PC-3 (cell line): ENCODE measurements at regions not wholly inside any gene's neighbourhood (a gene's known extent, or its start where the extent isn't known, plus 50 kb on each side); places are given as distances from the start of the nearest gene placed in this dataset.
A peak's percentile ranks its signal among the peaks of the same experiment; 100 is the strongest.
"Not testable (repeated sequence)": the region's sequence is repeated elsewhere in the genome, so short reads cannot be mapped to it uniquely, and the experiment has no call there.

Experiments used
- ATAC-seq: fragments of 200-7000 bp; cut with Tn5 transposase; 2 replicates; pipeline ENCODE4 v1.9.1; 2020; ENCODE audit warnings: mild to moderate bottlenecking, moderate library complexity
- BruUV-seq: library from RNA; stranded (reverse); fragments of 400-500 nt; replicated peaks from 2 replicates; lab custom pipeline; 2021; lab: Mats Ljungman, UMichigan
- CTCF ChIA-PET: fragments of 300-600 bp; sonication (Branson Sonifier 250); formaldehyde crosslinking; loops from one replicate; lab custom pipeline; 2022; ENCODE audit warnings: antibody characterized with exemption; lab: Charles Lee
- POLR2A ChIA-PET: fragments of 300-600 bp; sonication (Branson Sonifier 250); formaldehyde crosslinking; loops from one replicate; lab custom pipeline; 2022; ENCODE audit warnings: antibody characterized with exemption; ENCODE audit not compliant: unreplicated experiment; lab: Charles Lee
- DNase-seq: peaks from one replicate; pipeline ENCODE4 v3.0.0-alpha.2; 2015
- H2AFZ ChIP-seq: fragments of 300-600 bp; sonication (generic); 2 replicates; pipeline ENCODE4 v1.6.0; 2016; ENCODE audit warnings: antibody characterized with exemption, low read length
- H3F3A ChIP-seq: fragments of 300-600 bp; sonication (generic); one replicate; pipeline ENCODE4 v1.6.0; 2017; ENCODE audit warnings: antibody characterized with exemption, low read length, control low read depth, mild to moderate bottlenecking; ENCODE audit not compliant: unreplicated experiment
- H3K27ac ChIP-seq: fragments of 300-600 bp; sonication (generic); 2 replicates; pipeline ENCODE4 v1.5.1; 2016; ENCODE audit warnings: mild to moderate bottlenecking, low read length
- H3K27me3 ChIP-seq: fragments of 300-600 bp; sonication (generic); 2 replicates; pipeline ENCODE4 v1.6.1; 2016; ENCODE audit warnings: low read length, mixed read lengths
- H3K36me3 ChIP-seq: fragments of 300-600 bp; sonication (generic); 2 replicates; pipeline ENCODE4 v1.6.1; 2016; ENCODE audit warnings: low read depth, mixed run types, low read length, mixed read lengths
- H3K4me1 ChIP-seq: fragments of 300-600 bp; sonication (generic); 2 replicates; pipeline ENCODE4 v1.5.1; 2016; ENCODE audit warnings: low read length; ENCODE audit not compliant: insufficient read depth
- H3K4me2 ChIP-seq: fragments of 300-600 bp; sonication (generic); 2 replicates; pipeline ENCODE4 v1.6.0; 2016; ENCODE audit warnings: low read length
- H3K4me3 ChIP-seq: fragments of 300-600 bp; sonication (generic); 2 replicates; pipeline ENCODE4 v1.5.1; 2016; ENCODE audit warnings: mild to moderate bottlenecking, low read length, mixed read lengths
- H3K79me2 ChIP-seq: fragments of 300-600 bp; sonication (generic); 2 replicates; pipeline ENCODE4 v1.6.1; 2017; ENCODE audit warnings: low read length, mixed read lengths
- H3K9ac ChIP-seq: fragments of 300-600 bp; sonication (generic); 2 replicates; pipeline ENCODE4 v1.6.0; 2016; ENCODE audit warnings: mild to moderate bottlenecking, low read length
- H3K9me2 ChIP-seq: fragments of 300-600 bp; sonication (generic); replicated peaks from 2 replicates; pipeline ENCODE4 v1.6.1; 2016; ENCODE audit warnings: mixed run types, low read length, mixed read lengths
- H3K9me3 ChIP-seq: fragments of 300-600 bp; sonication (generic); 2 replicates; pipeline ENCODE4 v1.6.1; 2016; ENCODE audit warnings: low read length, mixed read lengths
- H4K20me1 ChIP-seq: fragments of 300-600 bp; sonication (generic); 2 replicates; pipeline ENCODE4 v1.6.1; 2016; ENCODE audit warnings: low read length, mixed read lengths
- CTCF ChIP-seq: fragments of 300-600 bp; sonication (generic); conservative IDR thresholded peaks from 2 replicates; pipeline ENCODE4 v1.5.1; 2017; ENCODE audit warnings: antibody characterized with exemption, low read depth, mild to moderate bottlenecking, low read length
- EZH2 ChIP-seq: fragments of 300-600 bp; sonication (generic); IDR thresholded peaks from one replicate; pipeline ENCODE4 v1.6.1; 2017; ENCODE audit warnings: antibody characterized with exemption, mild to moderate bottlenecking, low read length; ENCODE audit not compliant: unreplicated experiment
- EZH2phosphoT487 ChIP-seq: fragments of 300-600 bp; sonication (generic); IDR thresholded peaks from 2 replicates; pipeline ENCODE4 v1.6.1; 2018; ENCODE audit warnings: mild to moderate bottlenecking, antibody characterized with exemption, low read length, borderline replicate concordance
- intact Hi-C: fragments of 100-400 bp; cut with micrococcal nuclease; formaldehyde crosslinking; loops from 2 replicates; pipeline ENCODE4 v1.9.0; 2023

GRCh38 chrX:13376857-13377549 is 57.1 kb upstream of the ATXN3L start:
- H3K36me3 ChIP-seq: no peaks in the 10 kb centered on the region
- peak overlapping the region; percentile 29; the same call in 1 of the 2 replicates for H3K4me2 ChIP-seq
- peak overlapping the region; percentile 74 for H3K27ac ChIP-seq
- no peak for TF ChIP-seq EZH2
- H3K9ac ChIP-seq: peak overlapping the region; percentile 41; the same call in 1 of the 2 replicates
- peak overlapping the region; percentile 38; the same call in 1 of the 2 replicates for H2AFZ ChIP-seq
- DNase-seq: peak; percentile 71
- H3K79me2 ChIP-seq: no peaks in the 10 kb centered on the region
- peak; percentile 58 for ATAC-seq
- ChIA-PET POLR2A (no interaction called here), CTCF (no interaction called here)
- peaks cover 18% of the 10 kb centered on the region for H3K4me1 ChIP-seq
- H4K20me1 ChIP-seq: no peaks in the 10 kb centered on the region
- no peaks in the 10 kb centered on the region for H3K9me3 ChIP-seq
- H3K9me2 ChIP-seq: no peaks in the 10 kb centered on the region
- intact Hi-C loops: no loop called here
- BruUV-seq: no TSS peak
- H3F3A ChIP-seq: no peaks in the 10 kb centered on the region
- no peak overlapping the region for H3K4me3 ChIP-seq
- H3K27me3 ChIP-seq: no peaks in the 10 kb centered on the region

- H3F3A ChIP-seq, H3K4me2 ChIP-seq, H3K27ac ChIP-seq, H3K9ac ChIP-seq, BruUV-seq, DNase-seq, H3K27me3 ChIP-seq, POLR2A ChIA-PET, ATAC-seq, H3K4me3 ChIP-seq, H2AFZ ChIP-seq, H4K20me1 ChIP-seq, H3K9me3 ChIP-seq, intact Hi-C loops, CTCF ChIA-PET, H3K79me2 ChIP-seq, H3K9me2 ChIP-seq, H3K36me3 ChIP-seq: not testable (repeated sequence)
- H3K4me1 ChIP-seq: peaks cover 18% of the 10 kb centered on the region
These were observed 55.7 kb upstream of the ATXN3L start for GRCh38 chrX:13375596-13375995.

DNA sequence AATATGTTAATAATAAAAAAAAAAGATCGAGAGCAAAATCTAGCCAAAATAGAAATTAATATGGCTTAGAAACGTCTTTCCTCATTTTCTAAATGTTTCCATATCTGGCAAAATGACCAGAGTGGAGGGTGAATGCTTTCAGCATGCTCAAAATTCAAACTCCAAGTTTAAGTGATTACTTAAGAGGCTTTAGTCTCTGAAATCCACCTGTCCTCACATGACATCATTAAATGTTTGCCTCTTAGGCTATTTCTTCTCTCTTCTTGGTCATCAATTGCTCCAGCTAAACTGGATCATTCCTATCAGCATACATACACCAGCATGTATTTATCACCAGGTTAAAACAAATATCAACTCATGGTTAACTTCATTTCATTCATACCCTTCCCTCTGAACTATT is 54.5 kb upstream of the ATXN3L start:
- ATAC-seq (no peak), DNase-seq (no peak)
- Histone ChIP-seq H4K20me1 (no peaks in the 10 kb centered on the region), H3K36me3 (no peaks in the 10 kb centered on the region), H3K9me3 (no peaks in the 10 kb centered on the region), H3K9ac (no peak overlapping the region), H3K4me3 (no peak overlapping the region), H3K27ac (no peak overlapping the region), H2AFZ (no peak overlapping the region), H3K79me2 (no peaks in the 10 kb centered on the region), H3K9me2 (no peaks in the 10 kb centered on the region), H3K4me1 (peaks cover 18% of the 10 kb centered on the region), H3F3A (no peaks in the 10 kb centered on the region), H3K27me3 (no peaks in the 10 kb centered on the region), H3K4me2 (no peak overlapping the region)
- intact Hi-C loops: no loop called here
- no TSS peak for BruUV-seq
- TF ChIP-seq EZH2 (no peak), CTCF (no peak), EZH2phosphoT487 (no peak)
- CTCF ChIA-PET: no interaction called here
- POLR2A ChIA-PET: no interaction called here
